Parathyroid adenoma (tissue), 2 donors: ENCODE measurements at regions not wholly inside any gene's neighbourhood (a gene's known extent, or its start where the extent isn't known, plus 50 kb on each side); places are given as distances from the start of the nearest gene placed in this dataset.

Source experiments
- H2AFZ ChIP-seq: fragments of 300-600 bp; sonication (generic); one replicate; pipeline ENCODE4 v1.7.0; 2017; ENCODE audit warnings: antibody characterized with exemption, mild to moderate bottlenecking
- H3K27ac ChIP-seq: fragments of 300-600 bp; sonication (generic); one replicate; pipeline ENCODE4 v1.7.0; 2017
- H3K27me3 ChIP-seq: fragments of 300-600 bp; sonication (generic); one replicate; pipeline ENCODE4 v1.7.0; 2017; ENCODE audit warnings: low read length; ENCODE audit not compliant: control insufficient read depth, insufficient read depth
- H3K36me3 ChIP-seq: fragments of 300-600 bp; sonication (generic); one replicate; pipeline ENCODE4 v1.7.0; 2017; ENCODE audit warnings: low read length; ENCODE audit not compliant: control insufficient read depth, insufficient read depth
- H3K4me1 ChIP-seq: fragments of 300-600 bp; sonication (generic); one replicate; pipeline ENCODE4 v1.7.0; 2017; ENCODE audit warnings: control low read depth
- H3K4me2 ChIP-seq: fragments of 300-600 bp; sonication (generic); one replicate; pipeline ENCODE4 v1.7.0; 2017; ENCODE audit warnings: low read length
- H3K4me3 ChIP-seq: fragments of 300-600 bp; sonication (generic); one replicate; pipeline ENCODE4 v1.7.0; 2017; ENCODE audit warnings: low read depth, low read length
- H3K79me2 ChIP-seq: fragments of 300-600 bp; sonication (generic); one replicate; pipeline ENCODE4 v1.7.0; 2017; ENCODE audit warnings: control low read depth
- H3K9ac ChIP-seq: fragments of 300-600 bp; sonication (generic); one replicate; pipeline ENCODE4 v1.7.0; 2017; ENCODE audit warnings: mild to moderate bottlenecking
- H3K9me3 ChIP-seq: fragments of 300-600 bp; sonication (generic); one replicate; pipeline ENCODE4 v1.7.0; 2017; ENCODE audit warnings: low read length; ENCODE audit not compliant: control insufficient read depth
- TF ChIP-seq, protein P1 (sequence below): fragments of 300-600 bp; sonication (generic); IDR thresholded peaks from one replicate; pipeline ENCODE4 v1.7.0; 2017; ENCODE audit warnings: antibody characterized with exemption, mild to moderate bottlenecking
- donor health status: primary hyperparathyroidism.

DNA sequence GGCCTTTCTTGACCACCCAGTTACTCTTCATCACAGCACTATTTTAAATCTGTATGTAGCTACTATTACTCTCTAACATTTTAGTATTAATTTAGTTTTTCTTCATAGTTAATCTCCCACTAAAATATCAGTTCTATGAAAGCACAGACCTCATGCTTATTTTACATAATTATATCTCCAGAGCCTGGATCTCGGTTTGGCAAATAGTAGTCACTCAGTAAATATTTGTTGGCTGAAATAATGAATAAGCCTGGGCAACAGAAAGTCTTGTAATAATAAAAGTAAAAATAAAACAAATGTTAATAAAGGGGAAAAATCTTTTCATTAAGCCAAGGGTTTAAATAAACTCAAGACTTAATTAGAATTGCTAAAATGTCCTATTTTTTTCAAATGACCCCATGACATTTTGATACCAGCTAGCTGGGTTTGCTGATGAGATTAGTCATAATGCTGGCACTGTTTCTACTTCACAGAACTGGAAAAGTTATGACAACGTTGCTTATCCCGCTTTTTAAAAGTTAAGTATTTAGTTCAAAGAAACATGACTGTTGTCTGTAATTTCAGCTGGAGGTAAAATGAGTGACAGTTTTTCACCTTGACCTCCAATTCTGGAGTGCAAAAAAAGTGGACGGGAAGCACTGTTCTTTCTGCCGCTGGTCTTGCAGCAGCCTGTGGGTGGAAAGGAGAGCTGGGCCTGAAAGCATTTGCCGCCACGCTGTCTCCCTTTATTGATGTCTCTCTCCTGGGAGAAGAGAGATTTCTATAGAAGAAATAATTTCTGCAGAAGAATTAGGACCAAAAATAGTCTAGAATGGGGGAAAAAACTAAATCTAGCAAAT is 85.2 kb upstream of the SPATA13 start:
- no peaks in the 10 kb centered on the region for H3K9me3 ChIP-seq
- no peak overlapping the region for H3K4me3 ChIP-seq
- H3K79me2 ChIP-seq = no peaks in the 10 kb centered on the region
- no peaks in the 10 kb centered on the region for H3K36me3 ChIP-seq
- no peaks in the 10 kb centered on the region for H3K27me3 ChIP-seq
- H2AFZ ChIP-seq = no peak overlapping the region
- TF ChIP-seq, protein P1, sequence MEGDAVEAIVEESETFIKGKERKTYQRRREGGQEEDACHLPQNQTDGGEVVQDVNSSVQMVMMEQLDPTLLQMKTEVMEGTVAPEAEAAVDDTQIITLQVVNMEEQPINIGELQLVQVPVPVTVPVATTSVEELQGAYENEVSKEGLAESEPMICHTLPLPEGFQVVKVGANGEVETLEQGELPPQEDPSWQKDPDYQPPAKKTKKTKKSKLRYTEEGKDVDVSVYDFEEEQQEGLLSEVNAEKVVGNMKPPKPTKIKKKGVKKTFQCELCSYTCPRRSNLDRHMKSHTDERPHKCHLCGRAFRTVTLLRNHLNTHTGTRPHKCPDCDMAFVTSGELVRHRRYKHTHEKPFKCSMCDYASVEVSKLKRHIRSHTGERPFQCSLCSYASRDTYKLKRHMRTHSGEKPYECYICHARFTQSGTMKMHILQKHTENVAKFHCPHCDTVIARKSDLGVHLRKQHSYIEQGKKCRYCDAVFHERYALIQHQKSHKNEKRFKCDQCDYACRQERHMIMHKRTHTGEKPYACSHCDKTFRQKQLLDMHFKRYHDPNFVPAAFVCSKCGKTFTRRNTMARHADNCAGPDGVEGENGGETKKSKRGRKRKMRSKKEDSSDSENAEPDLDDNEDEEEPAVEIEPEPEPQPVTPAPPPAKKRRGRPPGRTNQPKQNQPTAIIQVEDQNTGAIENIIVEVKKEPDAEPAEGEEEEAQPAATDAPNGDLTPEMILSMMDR = no peak
- no peak overlapping the region for H3K27ac ChIP-seq
- no peak overlapping the region for H3K9ac ChIP-seq
- no peak overlapping the region for H3K4me2 ChIP-seq
- H3K4me1 ChIP-seq = no peaks in the 10 kb centered on the region

GRCh38 chr13:24076109-24076508 is 84.4 kb upstream of the SPATA13 start:
- Histone ChIP-seq H3K9me3 (no peaks in the 10 kb centered on the region), H3K79me2 (no peaks in the 10 kb centered on the region), H3K4me3 (no peak overlapping the region), H3K4me1 (no peaks in the 10 kb centered on the region), H3K4me2 (no peak overlapping the region), H3K27me3 (no peaks in the 10 kb centered on the region), H2AFZ (no peak overlapping the region), H3K36me3 (no peaks in the 10 kb centered on the region), H3K27ac (no peak overlapping the region), H3K9ac (no peak overlapping the region)
- TF ChIP-seq, protein P1 = no peak

- no peak overlapping the region for H3K4me2 ChIP-seq
- H3K79me2 ChIP-seq = no peaks in the 10 kb centered on the region
- no peak overlapping the region for H3K27ac ChIP-seq
- no peaks in the 10 kb centered on the region for H3K9me3 ChIP-seq
- H3K27me3 ChIP-seq = no peaks in the 10 kb centered on the region
- TF ChIP-seq, protein P1 = no peak
- H3K9ac ChIP-seq = no peak overlapping the region
- no peaks in the 10 kb centered on the region for H3K36me3 ChIP-seq
- H2AFZ ChIP-seq = no peak overlapping the region
- H3K4me1 ChIP-seq = no peaks in the 10 kb centered on the region
- H3K4me3 ChIP-seq = no peak overlapping the region
These were observed 83.9 kb upstream of the SPATA13 start for GRCh38 chr13:24076636-24077035.

GRCh38 chr13:24080134-24080533 is 80.4 kb upstream of the SPATA13 start:
- H3K9ac ChIP-seq = no peak overlapping the region
- no peaks in the 10 kb centered on the region for H3K9me3 ChIP-seq
- H3K4me3 ChIP-seq = no peak overlapping the region
- H3K27ac ChIP-seq = no peak overlapping the region
- no peak overlapping the region for H3K4me2 ChIP-seq
- no peak overlapping the region for H2AFZ ChIP-seq
- H3K4me1 ChIP-seq = no peaks in the 10 kb centered on the region
- H3K27me3 ChIP-seq = no peaks in the 10 kb centered on the region
- H3K36me3 ChIP-seq = no peaks in the 10 kb centered on the region
- no peaks in the 10 kb centered on the region for H3K79me2 ChIP-seq
- TF ChIP-seq, protein P1 = no peak

DNA sequence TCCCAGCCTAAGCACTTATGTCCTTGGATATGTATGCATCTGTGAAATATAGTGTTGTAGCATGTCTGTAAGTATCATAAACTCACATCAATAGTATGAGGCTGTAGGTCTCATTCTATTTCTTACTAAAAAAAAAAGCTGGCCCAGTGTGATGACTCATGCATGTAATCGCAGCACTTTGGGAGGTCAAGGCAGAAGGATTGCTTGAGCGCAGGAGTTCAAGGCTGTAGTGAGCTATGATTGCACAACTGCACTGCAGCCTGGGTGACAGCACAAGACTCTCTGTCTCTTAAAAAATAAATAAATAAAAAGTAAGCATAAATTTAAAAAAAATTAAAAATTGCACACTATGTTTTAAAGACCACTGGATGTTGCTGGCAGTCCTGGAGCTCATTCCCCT is 79.1 kb upstream of the SPATA13 start:
- H3K79me2 ChIP-seq = no peaks in the 10 kb centered on the region
- H3K27ac ChIP-seq = no peak overlapping the region
- no peaks in the 10 kb centered on the region for H3K4me1 ChIP-seq
- TF ChIP-seq, protein P1 = no peak
- H3K9me3 ChIP-seq = no peaks in the 10 kb centered on the region
- H3K9ac ChIP-seq = no peak overlapping the region
- H3K27me3 ChIP-seq = no peaks in the 10 kb centered on the region
- no peak overlapping the region for H2AFZ ChIP-seq
- H3K4me2 ChIP-seq = no peak overlapping the region
- no peak overlapping the region for H3K4me3 ChIP-seq
- no peaks in the 10 kb centered on the region for H3K36me3 ChIP-seq
